NK-92 (cell line): ENCODE measurements at regions not wholly inside any gene's neighbourhood (a gene's known extent, or its start where the extent isn't known, plus 50 kb on each side); places are given as distances from the start of the nearest gene placed in this dataset.
"Not testable (repeated sequence)": the region's sequence is repeated elsewhere in the genome, so short reads cannot be mapped to it uniquely, and the experiment has no call there.

Source experiments
- DNase-seq: peaks from one replicate; lab custom pipeline; 2025; ENCODE audit not compliant: unreplicated experiment; lab: John Stamatoyannopoulos, UW

- no peak for DNase-seq
Measured at GRCh38 chr2:40680547-40680946, 228.7 kb upstream of the SLC8A1 start.

DNA sequence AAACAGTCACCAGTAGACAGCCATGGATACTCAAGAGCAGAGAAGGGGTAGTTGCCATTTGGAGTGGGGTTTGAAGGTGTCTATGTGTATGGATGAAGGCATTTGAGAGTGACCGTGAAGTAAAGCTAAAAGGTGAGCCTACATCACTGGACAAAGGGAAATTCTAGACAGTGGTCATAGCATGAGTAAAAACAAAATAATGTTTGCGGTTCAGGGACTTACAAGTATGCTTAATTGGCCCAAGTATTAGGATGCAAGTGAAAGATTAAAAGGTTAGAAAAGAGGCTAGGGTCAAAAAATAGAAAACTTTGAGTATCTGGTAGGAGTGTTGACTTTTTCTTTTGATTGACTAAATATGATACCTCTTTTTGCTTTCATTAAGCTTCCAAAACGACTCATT is 238.1 kb upstream of the SLC8A1 start:
- no peak for DNase-seq

GRCh38 chr2:40690525-40690924 is 238.6 kb upstream of the SLC8A1 start:
- no peak for DNase-seq

- DNase-seq: no peak
Measured at GRCh38 chr2:40700231-40700954, 248.5 kb upstream of the SLC8A1 start.

DNA sequence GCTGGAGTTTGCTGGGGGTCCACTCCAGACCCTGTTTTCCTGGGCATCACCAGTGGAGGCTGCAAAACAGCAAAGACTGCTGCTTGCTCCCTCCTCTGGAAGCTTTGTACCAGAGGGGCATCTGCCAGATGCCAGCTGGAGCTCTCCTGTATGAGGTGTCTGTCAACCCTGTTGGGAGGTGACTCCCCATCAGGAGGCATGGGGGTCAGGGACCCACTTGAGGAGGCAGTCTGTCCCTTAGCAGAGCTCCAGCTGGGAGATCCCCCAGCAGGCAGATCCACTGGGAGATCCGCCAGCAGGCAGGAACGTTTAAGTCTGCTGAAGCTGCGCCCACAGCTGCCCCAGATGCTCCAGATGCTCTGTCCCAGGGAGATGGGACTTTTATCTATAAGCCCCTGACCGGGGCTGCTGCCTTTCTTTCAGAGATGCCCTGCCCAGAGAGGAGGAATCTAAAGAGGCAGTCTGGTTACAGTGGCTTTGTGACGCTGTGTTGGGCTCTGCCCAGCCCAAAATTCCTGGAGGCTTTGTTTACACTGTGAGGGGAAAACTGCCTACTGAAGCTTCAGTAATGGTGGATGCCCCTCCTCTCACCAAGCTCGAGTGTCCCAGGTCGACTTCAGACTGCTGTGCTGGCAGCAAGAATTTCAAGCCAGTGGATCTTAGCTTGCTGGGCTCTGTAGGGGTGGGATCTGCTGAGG is 260.5 kb upstream of the SLC8A1 start:
- not testable (repeated sequence) for DNase-seq

GRCh38 chr2:40716879-40717278 is 265.0 kb upstream of the SLC8A1 start:
- no peak for DNase-seq

DNA sequence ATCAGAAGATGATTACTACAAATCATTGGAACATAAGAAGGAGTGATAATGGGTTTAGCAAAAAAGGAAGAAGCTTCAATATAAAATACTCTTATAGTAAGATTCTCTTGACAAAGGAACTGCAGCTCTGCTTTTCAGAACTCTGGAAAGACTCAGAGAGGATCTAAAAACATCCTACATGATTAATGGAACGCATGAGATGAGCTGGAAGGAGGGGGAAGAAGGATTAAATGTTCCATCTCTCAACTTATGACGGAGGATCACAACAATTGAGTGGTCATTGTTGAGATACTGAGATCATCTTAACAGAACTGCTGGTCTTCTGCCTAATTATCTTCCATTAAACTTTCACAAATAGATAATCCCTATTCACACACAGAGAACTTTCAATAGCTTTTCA is 267.5 kb upstream of the SLC8A1 start:
- no peak for DNase-seq

DNA sequence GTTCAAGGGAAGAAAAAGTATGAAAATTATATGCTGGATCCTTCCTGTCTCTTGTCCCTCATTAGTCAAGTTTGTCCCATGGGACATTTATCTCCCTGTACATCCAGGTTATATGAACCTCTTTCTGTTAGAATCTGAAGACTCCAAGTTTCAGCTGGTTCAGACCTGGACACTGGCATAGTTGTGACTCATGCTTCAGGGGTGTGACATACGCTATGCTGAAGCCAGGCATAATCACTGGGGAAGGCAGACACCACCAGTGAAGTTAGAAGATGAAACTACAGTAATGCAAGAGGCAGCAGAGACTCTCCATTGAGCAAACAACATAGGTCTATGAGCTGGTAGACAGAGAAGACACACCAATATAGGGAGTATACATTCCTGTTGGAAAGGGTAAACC is 269.7 kb upstream of the SLC8A1 start:
- DNase-seq: no peak

GRCh38 chr2:40723194-40723593 is 271.3 kb upstream of the SLC8A1 start:
- DNase-seq: no peak

GRCh38 chr2:40725040-40725439 is 273.1 kb upstream of the SLC8A1 start:
- no peak for DNase-seq

GRCh38 chr2:40725950-40726349 is 274.1 kb upstream of the SLC8A1 start:
- DNase-seq: no peak

GRCh38 chr2:40734797-40735196 is 282.9 kb upstream of the SLC8A1 start:
- DNase-seq: no peak

DNA sequence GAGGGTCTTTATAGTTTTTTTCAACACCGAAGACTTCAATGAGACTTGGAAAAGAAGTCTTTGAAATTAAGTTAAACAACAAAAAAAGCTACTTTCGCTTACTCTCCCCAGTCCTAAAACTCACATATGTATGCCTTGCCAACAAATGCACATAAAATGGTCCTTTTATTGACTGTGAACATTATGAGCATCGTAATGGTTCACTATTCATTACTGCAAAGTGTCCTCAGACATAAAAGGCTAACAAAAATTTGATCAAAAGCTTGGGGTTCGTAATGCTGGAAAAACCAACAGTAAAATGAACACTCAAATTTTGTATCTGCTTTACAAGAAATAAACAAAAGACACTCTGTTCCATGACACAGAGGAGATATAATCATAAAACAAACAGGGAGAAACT is 285.3 kb upstream of the SLC8A1 start:
- no peak for DNase-seq

GRCh38 chr2:40740419-40740818 is 288.5 kb upstream of the SLC8A1 start:
- no peak for DNase-seq

GRCh38 chr2:40741532-40741931 is 289.6 kb upstream of the SLC8A1 start:
- DNase-seq: no peak

GRCh38 chr2:40746191-40746590 is 294.3 kb upstream of the SLC8A1 start:
- DNase-seq: no peak

DNA sequence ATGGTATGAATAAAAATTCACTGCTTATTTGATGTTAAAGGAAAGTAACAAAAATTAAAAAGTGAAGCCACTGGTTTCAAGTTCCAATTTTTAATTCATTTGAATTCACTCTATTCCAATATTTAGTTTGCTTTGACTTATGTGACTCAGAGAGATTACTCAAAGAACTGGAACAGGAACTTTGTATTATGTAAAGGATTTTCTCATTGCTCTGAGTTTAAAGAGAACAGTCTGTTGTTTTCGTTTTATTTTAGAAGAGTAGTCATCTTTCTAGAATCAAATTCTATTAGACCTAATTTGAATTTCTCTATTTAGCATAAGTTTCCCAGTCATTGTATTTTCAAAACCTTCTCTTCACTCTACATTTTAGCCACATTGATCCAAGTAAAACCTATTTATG is 300.1 kb upstream of the SLC8A1 start:
- DNase-seq: no peak

DNA sequence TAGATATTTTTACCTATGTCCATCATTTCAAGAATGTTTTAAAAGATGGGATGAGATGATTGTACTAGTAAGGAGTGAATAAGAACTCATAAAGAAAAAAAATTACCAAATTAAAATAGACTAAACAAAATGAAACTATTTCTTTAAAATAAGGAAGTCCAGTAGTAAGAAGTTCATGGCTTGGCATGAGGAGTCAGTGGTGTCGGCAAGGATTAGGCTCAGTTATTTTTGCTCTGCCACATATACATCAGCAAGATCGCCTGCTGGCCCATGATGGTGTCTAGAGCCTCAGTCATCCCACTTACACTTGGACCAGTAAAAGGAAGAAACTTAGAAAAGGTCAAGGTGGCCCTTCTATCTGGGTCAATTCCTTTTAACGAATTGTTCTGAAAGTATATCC is 300.9 kb upstream of the SLC8A1 start:
- no peak for DNase-seq

GRCh38 chr2:40754912-40755311 is 303.0 kb upstream of the SLC8A1 start:
- DNase-seq: no peak

GRCh38 chr2:40758401-40759155 is 306.7 kb upstream of the SLC8A1 start:
- no peak for DNase-seq

DNA sequence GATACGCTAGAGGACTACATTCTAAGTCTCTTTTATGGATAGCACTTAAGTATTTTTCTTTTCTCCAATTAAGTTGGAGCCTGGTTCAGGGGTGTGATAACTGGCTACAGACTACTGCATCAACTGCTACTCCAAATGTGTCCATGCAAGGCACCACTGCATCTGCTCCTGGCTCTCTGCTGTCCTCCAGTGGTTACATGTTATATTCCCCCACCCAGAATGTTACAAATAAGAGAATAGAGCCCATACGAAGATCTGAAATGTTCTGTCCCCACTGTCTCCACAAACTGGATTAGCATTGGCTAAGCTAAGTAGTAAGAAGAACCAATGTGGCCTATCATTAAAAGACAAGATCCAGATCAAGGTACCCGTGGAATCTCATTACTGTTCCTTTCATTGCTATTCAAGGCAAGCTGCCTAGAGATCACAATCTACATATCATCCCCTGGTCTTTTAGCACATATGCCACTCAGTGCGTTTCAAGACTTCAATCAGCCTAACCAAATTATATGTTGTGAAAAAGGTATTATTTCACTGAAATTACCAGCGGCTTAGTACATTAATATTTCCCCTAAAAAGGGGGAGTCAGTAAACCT is 308.3 kb upstream of the SLC8A1 start:
- DNase-seq: no peak

DNA sequence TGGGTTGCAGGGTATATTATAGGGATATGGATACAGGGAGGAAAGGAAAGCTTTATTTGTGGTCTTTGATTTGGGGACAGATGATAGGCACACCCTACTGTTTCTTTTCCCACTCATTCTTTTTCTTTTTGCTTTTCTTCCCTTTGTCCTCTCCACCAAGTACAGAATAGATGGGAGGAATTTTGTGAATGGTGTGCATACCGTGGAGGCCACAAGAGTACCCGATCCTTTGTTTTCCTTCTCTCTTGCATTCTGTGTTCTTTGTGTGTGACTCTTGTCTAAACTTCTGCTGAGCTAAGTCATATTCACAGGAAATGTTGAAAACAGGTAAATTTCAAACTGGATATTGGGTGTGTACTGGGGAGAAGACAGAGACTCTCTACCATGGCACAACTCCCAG is 321.4 kb upstream of the SLC8A1 start:
- no peak for DNase-seq
